ENCODE measurements at regions not wholly inside any gene's neighbourhood (a gene's known extent, or its start where the extent isn't known, plus 50 kb on each side); places are given as distances from the start of the nearest gene placed in this dataset.
A peak's percentile ranks its signal among the peaks of the same experiment; 100 is the strongest.

- no peak overlapping the region for H3K4me2 ChIP-seq (ENCODE audit: low read length)
- H3K36me3 ChIP-seq (ENCODE audit: insufficient read depth, low read length), result no peaks in the 10 kb centered on the region
- no peaks in the 10 kb centered on the region for H4K20me1 ChIP-seq (ENCODE audit: insufficient read depth)
- H3K9me2 ChIP-seq (ENCODE audit: insufficient read depth, low read length), result no peaks in the 10 kb centered on the region
- no peaks in the 10 kb centered on the region for H3K9me3 ChIP-seq (ENCODE audit: low read length)
- no peak overlapping the region for H3K4me3 ChIP-seq (ENCODE audit: low read length)
- no peak overlapping the region for H2AFZ ChIP-seq (ENCODE audit: low read depth, low read length)
- H3K27me3 ChIP-seq (ENCODE audit: insufficient read depth, low read depth, low read length), result no peaks in the 10 kb centered on the region
- no peaks in the 10 kb centered on the region for H3F3A ChIP-seq (ENCODE audit: insufficient read depth, low read length, poor library complexity, severe bottlenecking)
- H3K27ac ChIP-seq (ENCODE audit: low read length), result no peak overlapping the region
- TF ChIP-seq EZH2 (IDR thresholded peaks at IDR 0.05; ENCODE audit: borderline replicate concordance, insufficient read depth, low read length, poor library complexity, severe bottlenecking) (no peak), RAD21 (conservative IDR thresholded peaks at IDR 0.05) (peak; percentile 94), TAF1 (IDR thresholded peaks at IDR 0.05; ENCODE audit: low read depth) (no peak), CTCF (IDR thresholded peaks at IDR 0.05; ENCODE audit: poor library complexity, severe bottlenecking) (peak; percentile 89), SMC3 (conservative IDR thresholded peaks at IDR 0.05; ENCODE audit: poor library complexity) (peak; percentile 95)
- no peaks in the 10 kb centered on the region for H3K79me2 ChIP-seq (replicated peaks; ENCODE audit: insufficient read depth, low read length)
- H3K9ac ChIP-seq (ENCODE audit: low read length), result no peak overlapping the region
These were observed 450.0 kb downstream of the ANKRD50 start for GRCh38 chr4:124262211-124263179.

GRCh38 chr4:124265701-124266100, 446.8 kb downstream of the ANKRD50 start:
- Histone ChIP-seq H3K4me2 (ENCODE audit: low read length) (no peak overlapping the region), H4K20me1 (ENCODE audit: insufficient read depth) (no peaks in the 10 kb centered on the region), H3K79me2 (replicated peaks; ENCODE audit: insufficient read depth, low read length) (no peaks in the 10 kb centered on the region), H2AFZ (ENCODE audit: low read depth, low read length) (no peak overlapping the region), H3K9ac (ENCODE audit: low read length) (no peak overlapping the region), H3K9me2 (ENCODE audit: insufficient read depth, low read length) (no peaks in the 10 kb centered on the region), H3K4me3 (ENCODE audit: low read length) (no peak overlapping the region), H3K27ac (ENCODE audit: low read length) (no peak overlapping the region), H3K9me3 (ENCODE audit: low read length) (no peaks in the 10 kb centered on the region), H3K36me3 (ENCODE audit: insufficient read depth, low read length) (no peaks in the 10 kb centered on the region), H3K27me3 (ENCODE audit: insufficient read depth, low read depth, low read length) (no peaks in the 10 kb centered on the region), H3F3A (ENCODE audit: insufficient read depth, low read length, poor library complexity, severe bottlenecking) (no peaks in the 10 kb centered on the region)
- no peak for TF ChIP-seq RAD21 (conservative IDR thresholded peaks at IDR 0.05)
- no peak for TF ChIP-seq SMC3 (conservative IDR thresholded peaks at IDR 0.05; ENCODE audit: poor library complexity)
- no peak for TF ChIP-seq POLR2AphosphoS5 (IDR thresholded peaks at IDR 0.05)
- no peak for TF ChIP-seq TAF1 (IDR thresholded peaks at IDR 0.05; ENCODE audit: low read depth)
- no peak for TF ChIP-seq EZH2 (IDR thresholded peaks at IDR 0.05; ENCODE audit: borderline replicate concordance, insufficient read depth, low read length, poor library complexity, severe bottlenecking)
- no peak for TF ChIP-seq REST (IDR thresholded peaks at IDR 0.05; ENCODE audit: borderline replicate concordance)
- no peak for TF ChIP-seq MXI1 (conservative IDR thresholded peaks at IDR 0.05; ENCODE audit: poor library complexity, severe bottlenecking)
- TF ChIP-seq CTCF (IDR thresholded peaks at IDR 0.05; ENCODE audit: poor library complexity, severe bottlenecking), result no peak
- TF ChIP-seq EP300 (conservative IDR thresholded peaks at IDR 0.05; ENCODE audit: poor library complexity, severe bottlenecking), result no peak

All from neural cell (in vitro differentiated cells).